Gastrocnemius medialis (tissue), 4 donors: ENCODE measurements at regions not wholly inside any gene's neighbourhood (a gene's known extent, or its start where the extent isn't known, plus 50 kb on each side); places are given as distances from the start of the nearest gene placed in this dataset.

ENCODE experiments used
- CTCF ChIP-seq, 5 experiments: fragments of 450-650 bp in 3 of 5; fragments of 200-600 bp in 2 of 5; sonication (generic) in 2 of 5; IDR thresholded peaks in 4 of 5; conservative IDR thresholded peaks in 1 of 5; 1 replicate in 4 of 5; 2 replicates in 1 of 5; pipeline ENCODE4 v1.5.1; 2016 to 2019; ENCODE audit warnings: antibody characterized with exemption in 5 of 5, mild to moderate bottlenecking in 3 of 5, moderate library complexity in 3 of 5
- POLR2A ChIP-seq, 2 donors: fragments of 450-650 bp; IDR thresholded peaks; one replicate each; pipeline ENCODE4 v1.6.1; 2017; ENCODE audit warnings: antibody characterized with exemption in 2 of 2, mild to moderate bottlenecking in 2 of 2, moderate library complexity in 2 of 2

GRCh38 chr2:38441346-38441745 is 64.3 kb upstream of the ATL2 start:
- TF ChIP-seq POLR2A (IDR thresholded peaks at IDR 0.05) (no peak), CTCF (IDR thresholded peaks at IDR 0.05 in 4 of 5, conservative IDR thresholded peaks at IDR 0.05 in 1 of 5) (no peak)
